SJSA1 (cell line): ENCODE measurements at regions not wholly inside any gene's neighbourhood (a gene's known extent, or its start where the extent isn't known, plus 50 kb on each side); places are given as distances from the start of the nearest gene placed in this dataset.

Experiments used
- DNase-seq, 2 experiments: peaks; one replicate each; pipeline ENCODE4 v3.0.0-alpha.2; 2015 to 2020; ENCODE audit warnings: low spot score in 2 of 2, low read depth in 1 of 2
- H3K27ac ChIP-seq: fragments of 250-450 bp; sonication (Bioruptor Pico); 2 replicates; pipeline ENCODE4 v1.5.1; 2020; ENCODE audit warnings: mild to moderate bottlenecking, moderate library complexity
- H3K27me3 ChIP-seq: fragments of 250-450 bp; sonication (Bioruptor Pico); replicated peaks from 2 replicates; pipeline ENCODE4 v1.5.1; 2020; ENCODE audit warnings: mild to moderate bottlenecking, moderate library complexity
- H3K36me3 ChIP-seq: fragments of 250-450 bp; sonication (Bioruptor Pico); 2 replicates; pipeline ENCODE4 v1.5.1; 2020; ENCODE audit warnings: mild to moderate bottlenecking
- H3K4me1 ChIP-seq: fragments of 250-450 bp; sonication (Bioruptor Pico); replicated peaks from 2 replicates; pipeline ENCODE4 v1.6.1; 2021; ENCODE audit warnings: mild to moderate bottlenecking
- H3K4me3 ChIP-seq: fragments of 250-450 bp; sonication (Bioruptor Pico); 2 replicates; pipeline ENCODE4 v1.5.1; 2020; ENCODE audit warnings: mild to moderate bottlenecking
- H3K9me3 ChIP-seq: fragments of 250-450 bp; sonication (Bioruptor Pico); replicated peaks from 2 replicates; pipeline ENCODE4 v1.5.1; 2020; ENCODE audit warnings: mild to moderate bottlenecking

DNA sequence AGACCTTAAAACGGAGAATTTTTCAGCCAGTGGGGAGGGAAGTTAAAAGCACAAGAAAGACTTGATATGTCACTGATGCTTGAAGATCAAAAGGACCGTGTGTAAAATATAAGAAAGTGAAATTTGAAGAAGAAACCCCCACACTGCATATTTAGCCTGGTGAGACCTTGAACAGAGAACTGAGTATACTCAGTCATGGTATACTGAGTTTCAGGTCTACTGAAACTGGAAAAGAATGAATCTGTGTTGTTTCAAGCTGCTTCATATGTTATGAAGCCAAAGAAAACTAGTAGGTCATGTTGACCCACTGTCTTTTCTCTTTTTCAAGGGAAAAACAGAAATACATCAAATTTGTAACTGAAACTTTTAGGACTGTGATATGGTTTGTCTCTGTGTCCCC is 443.8 kb upstream of the GJE1 start:
- H3K4me3 ChIP-seq = no peak overlapping the region
- no peaks in the 10 kb centered on the region for H3K9me3 ChIP-seq
- no peaks in the 10 kb centered on the region for H3K36me3 ChIP-seq

DNA sequence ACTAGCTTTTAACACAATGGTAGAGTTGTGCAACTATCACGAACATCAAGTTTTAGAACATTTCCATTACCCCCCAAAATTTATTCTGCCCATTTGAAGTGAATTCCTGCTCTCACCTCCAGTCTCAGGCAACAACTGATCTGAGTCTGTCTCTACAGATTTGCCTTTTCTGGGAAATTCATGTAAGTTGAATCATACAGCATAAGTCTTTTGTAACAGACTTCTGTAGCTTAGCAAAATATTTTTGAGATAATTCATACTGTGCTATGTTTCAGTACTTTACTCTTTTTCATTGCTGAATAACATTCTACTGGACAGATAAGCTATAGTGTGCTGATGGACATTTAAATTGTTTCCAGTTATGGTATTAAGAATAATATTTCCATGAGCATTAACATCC is 447.3 kb upstream of the GJE1 start:
- Histone ChIP-seq H3K27ac (no peak overlapping the region; the same call in 1 of the 2 replicates), H3K4me3 (no peak overlapping the region), H3K27me3 (no peaks in the 10 kb centered on the region), H3K9me3 (no peaks in the 10 kb centered on the region), H3K36me3 (no peaks in the 10 kb centered on the region), H3K4me1 (no peaks in the 10 kb centered on the region)
- DNase-seq = no peak

More for the DNA sequence above, 443.8 kb upstream of the GJE1 start:
- no peaks in the 10 kb centered on the region for H3K4me1 ChIP-seq
- no peaks in the 10 kb centered on the region for H3K27me3 ChIP-seq
- no peak for DNase-seq
- H3K27ac ChIP-seq = no peak overlapping the region

DNA sequence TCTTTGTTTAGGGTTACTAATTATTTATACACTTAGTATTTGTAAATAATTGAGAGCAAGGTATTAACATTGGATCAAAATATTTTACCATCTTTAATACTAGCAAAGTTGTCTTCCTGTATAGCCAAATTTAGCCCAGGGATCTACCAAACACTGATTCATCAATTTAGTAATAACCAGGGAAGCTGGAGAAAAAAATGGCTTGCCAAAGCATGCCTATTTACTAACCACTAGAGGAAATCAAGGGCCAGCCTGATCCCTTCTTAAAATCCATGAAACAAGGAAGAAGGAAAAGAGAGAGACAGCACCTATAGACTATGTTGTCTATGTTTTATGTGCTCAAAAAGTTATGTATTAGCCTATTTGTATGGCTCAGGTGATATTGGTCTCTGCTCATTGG is 450.3 kb upstream of the GJE1 start:
- no peaks in the 10 kb centered on the region for H3K9me3 ChIP-seq
- H3K4me1 ChIP-seq = no peaks in the 10 kb centered on the region
- H3K27me3 ChIP-seq = no peaks in the 10 kb centered on the region
- DNase-seq = no peak
- no peak overlapping the region for H3K27ac ChIP-seq
- no peak overlapping the region for H3K4me3 ChIP-seq
- no peaks in the 10 kb centered on the region for H3K36me3 ChIP-seq

DNA sequence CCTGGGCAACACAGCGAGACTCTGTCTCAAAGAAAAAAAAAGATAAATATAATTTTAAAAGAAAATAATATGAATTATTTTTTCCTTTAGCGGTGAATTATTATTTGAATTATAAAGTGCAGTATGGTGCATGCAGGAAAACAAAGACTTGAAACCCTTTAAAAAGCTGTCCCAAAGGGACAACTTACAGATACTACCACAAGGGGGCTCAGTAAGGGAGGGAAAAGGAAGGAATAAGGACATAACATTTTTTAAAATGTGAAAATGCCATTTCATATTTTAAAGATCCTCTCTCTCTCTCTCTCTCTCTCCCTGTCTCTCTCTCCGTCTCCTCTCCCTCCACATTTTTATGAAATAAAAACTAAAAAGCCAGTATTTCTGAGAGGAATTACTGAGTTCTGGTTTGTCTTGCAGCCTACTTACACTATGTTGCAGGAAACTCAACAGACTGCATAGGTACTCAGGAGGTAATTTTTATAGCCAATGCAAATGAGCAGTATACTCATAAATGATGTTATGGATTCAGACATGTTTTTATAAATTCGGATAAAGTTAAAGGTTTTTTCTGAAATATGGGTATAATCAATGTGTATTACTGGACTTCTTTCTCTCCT is 455.0 kb upstream of the GJE1 start:
- no peaks in the 10 kb centered on the region for H3K36me3 ChIP-seq
- H3K4me3 ChIP-seq = no peak overlapping the region
- DNase-seq = peak in 1 of 2 experiments; percentile 27

DNA sequence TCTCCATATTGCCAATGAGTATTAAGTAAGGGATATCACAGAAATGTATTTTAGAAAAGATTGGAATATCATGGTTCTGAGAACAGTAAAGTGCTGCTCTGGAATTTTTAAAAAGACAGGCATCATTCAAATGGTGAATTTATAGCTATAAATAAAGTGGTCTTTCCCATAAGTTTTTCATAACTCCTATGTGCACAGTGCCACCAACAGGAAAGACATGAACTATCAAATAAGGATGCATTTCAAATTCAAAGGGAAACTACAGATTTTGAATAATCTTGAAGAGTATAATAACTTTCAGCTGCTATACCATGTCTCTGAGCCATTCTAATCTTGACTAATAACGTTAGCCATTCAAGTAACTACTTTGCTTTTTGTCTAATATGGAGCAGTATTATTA is 456.8 kb upstream of the GJE1 start:
- Histone ChIP-seq H3K36me3 (no peaks in the 10 kb centered on the region), H3K4me3 (no peak overlapping the region), H3K4me1 (no peaks in the 10 kb centered on the region), H3K27ac (no peak overlapping the region), H3K9me3 (no peaks in the 10 kb centered on the region), H3K27me3 (no peaks in the 10 kb centered on the region)
- DNase-seq = no peak

More for the DNA sequence above, 455.0 kb upstream of the GJE1 start:
- Histone ChIP-seq H3K27ac (no peak overlapping the region), H3K27me3 (no peaks in the 10 kb centered on the region), H3K9me3 (no peaks in the 10 kb centered on the region), H3K4me1 (no peaks in the 10 kb centered on the region)

DNA sequence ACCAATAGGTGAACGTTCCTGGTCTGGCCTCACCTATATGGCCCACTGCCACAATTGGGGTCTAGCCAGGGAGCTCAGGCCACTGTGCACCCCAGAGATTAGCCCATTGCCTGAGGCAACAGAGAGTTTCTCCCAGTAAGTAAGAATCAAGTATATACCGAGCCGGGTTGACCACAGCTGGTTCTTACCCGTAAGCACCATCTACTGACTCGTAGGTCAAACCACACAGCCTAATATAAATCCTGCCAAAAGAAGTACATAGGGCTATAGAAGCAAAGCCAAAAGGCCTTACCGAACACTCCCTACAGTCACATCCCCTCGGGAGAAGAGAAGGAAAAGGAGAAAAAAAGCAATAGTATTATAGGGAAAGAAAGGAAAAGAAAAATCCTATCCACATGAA is 463.6 kb upstream of the GJE1 start:
- H3K27me3 ChIP-seq = no peaks in the 10 kb centered on the region
- H3K4me1 ChIP-seq = no peaks in the 10 kb centered on the region
- H3K9me3 ChIP-seq = no peaks in the 10 kb centered on the region
- no peak overlapping the region for H3K4me3 ChIP-seq
- no peak overlapping the region for H3K27ac ChIP-seq
- no peak for DNase-seq
- H3K36me3 ChIP-seq = no peaks in the 10 kb centered on the region

DNA sequence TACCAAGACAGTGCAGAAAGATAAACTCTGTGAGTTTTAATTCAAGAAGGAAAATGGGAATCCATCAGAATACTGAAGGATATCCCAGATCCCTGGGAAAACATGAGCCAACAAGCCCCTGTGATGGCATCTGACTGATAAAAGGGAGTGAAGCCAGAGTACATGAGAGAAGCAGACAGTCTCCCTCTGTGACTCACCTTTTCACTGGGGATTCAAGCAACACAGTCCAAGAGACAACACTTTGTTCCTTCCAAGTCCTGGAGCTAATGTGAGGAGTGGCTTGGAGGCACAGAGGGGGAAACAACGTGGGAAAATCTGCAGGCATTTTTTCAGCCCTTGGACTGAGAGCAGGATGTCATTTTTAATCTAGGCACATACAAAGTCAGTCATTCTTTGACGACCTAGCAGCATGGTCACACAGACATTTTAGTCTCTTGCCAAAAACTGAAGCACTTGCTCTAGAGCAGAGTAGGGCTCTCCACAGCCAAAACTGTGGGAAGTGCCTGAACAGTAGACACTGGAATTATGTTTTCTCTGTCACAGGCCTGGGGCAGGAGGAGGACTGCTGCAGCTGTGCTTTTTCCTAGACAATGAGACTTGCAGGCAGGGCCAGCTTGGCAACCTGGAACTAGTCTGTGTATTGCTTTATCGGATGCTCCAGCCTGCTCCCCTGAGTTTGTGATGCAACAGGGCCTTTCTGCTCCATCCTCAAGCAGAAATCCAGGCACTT is 465.0 kb upstream of the GJE1 start:
- no peaks in the 10 kb centered on the region for H3K27me3 ChIP-seq
- DNase-seq = no peak
- no peaks in the 10 kb centered on the region for H3K9me3 ChIP-seq
- no peaks in the 10 kb centered on the region for H3K36me3 ChIP-seq
- H3K27ac ChIP-seq = no peak overlapping the region
- no peaks in the 10 kb centered on the region for H3K4me1 ChIP-seq
- H3K4me3 ChIP-seq = no peak overlapping the region

DNA sequence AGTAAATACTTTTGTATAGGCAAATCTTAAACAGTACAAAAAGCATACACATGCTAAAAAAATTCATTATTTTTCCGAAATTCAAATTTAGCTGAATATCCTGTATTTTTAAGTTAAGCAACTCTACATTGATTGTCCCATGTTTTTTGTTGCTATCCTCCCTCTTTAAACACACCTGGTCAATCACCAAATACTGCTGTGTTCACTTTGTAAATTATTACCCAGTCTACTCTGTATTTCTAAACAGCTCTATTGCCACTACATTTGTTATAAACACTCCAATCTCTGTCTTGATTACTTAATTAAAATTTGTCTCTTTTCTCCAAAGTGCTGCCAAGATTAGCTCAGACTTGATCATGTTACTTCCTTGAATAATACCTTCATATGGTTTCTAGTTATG is 466.5 kb upstream of the GJE1 start:
- no peaks in the 10 kb centered on the region for H3K9me3 ChIP-seq
- H3K4me3 ChIP-seq = no peak overlapping the region
- no peaks in the 10 kb centered on the region for H3K4me1 ChIP-seq
- H3K36me3 ChIP-seq = no peaks in the 10 kb centered on the region
- no peak overlapping the region for H3K27ac ChIP-seq
- DNase-seq = no peak
- no peaks in the 10 kb centered on the region for H3K27me3 ChIP-seq

DNA sequence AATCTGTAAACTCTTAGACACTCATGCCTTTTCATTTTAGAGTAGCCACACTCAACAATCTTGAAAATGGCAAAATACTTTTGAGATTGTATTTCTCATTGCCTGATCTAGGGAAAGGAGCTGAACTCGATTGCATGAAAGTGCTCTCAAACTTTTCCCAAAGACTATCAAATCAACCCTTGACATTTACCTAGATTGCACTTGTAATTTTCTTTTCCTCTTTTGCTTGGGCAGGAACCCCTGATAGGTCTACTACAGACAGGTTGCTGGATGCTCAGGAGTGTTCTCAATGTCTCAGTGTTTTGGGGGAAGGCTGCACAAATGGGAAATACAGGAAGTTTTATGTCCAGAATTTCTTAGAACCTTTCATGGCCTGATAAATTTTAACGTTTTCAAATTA is 468.0 kb upstream of the GJE1 start:
- H3K9me3 ChIP-seq = no peaks in the 10 kb centered on the region
- H3K4me1 ChIP-seq = no peaks in the 10 kb centered on the region
- no peak for DNase-seq
- H3K27me3 ChIP-seq = no peaks in the 10 kb centered on the region
- H3K36me3 ChIP-seq = no peaks in the 10 kb centered on the region
- H3K27ac ChIP-seq = no peak overlapping the region
- H3K4me3 ChIP-seq = no peak overlapping the region

DNA sequence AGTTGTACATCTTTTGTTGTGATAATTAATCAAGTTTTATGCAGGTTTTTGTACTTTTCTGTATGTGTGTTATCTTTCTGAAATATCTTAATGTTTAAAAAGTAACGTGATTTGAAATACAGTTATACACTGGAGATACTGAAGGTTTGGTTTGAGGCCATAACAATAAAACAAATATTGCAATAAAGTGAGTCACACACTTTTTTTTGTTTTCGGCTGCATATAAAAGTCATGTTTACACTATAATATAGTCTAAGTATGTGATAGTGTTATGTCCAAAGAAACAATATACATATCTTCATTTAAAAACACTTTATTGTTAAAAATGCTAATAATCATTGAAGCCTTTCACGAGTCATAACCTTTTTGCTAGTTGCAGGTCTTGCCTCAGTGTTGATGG is 473.1 kb upstream of the GJE1 start:
- H3K27me3 ChIP-seq = no peaks in the 10 kb centered on the region
- no peaks in the 10 kb centered on the region for H3K4me1 ChIP-seq
- no peaks in the 10 kb centered on the region for H3K36me3 ChIP-seq
- no peak overlapping the region for H3K4me3 ChIP-seq
- DNase-seq = no peak
- no peaks in the 10 kb centered on the region for H3K9me3 ChIP-seq
- no peak overlapping the region for H3K27ac ChIP-seq

DNA sequence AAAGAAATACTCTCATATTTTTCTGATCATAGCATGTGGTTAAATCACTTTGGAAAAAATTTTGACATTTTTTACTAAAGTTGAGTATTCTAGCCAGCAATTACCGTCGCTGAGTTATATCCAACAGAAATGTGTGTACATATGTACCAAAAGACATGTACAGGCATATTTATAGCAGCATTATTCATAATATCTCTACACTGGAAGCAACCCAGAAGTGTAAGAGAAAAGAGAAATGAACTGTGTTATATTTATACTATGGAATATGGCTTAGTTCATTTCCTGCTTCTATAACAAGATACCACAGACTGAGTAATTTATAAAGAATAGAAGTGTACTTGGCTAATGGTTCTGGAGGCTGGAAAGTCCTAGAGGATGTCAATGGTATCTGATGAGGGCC is 474.0 kb upstream of the GJE1 start:
- no peaks in the 10 kb centered on the region for H3K9me3 ChIP-seq
- H3K27me3 ChIP-seq = no peaks in the 10 kb centered on the region
- no peaks in the 10 kb centered on the region for H3K4me1 ChIP-seq
- H3K27ac ChIP-seq = no peak overlapping the region
- no peaks in the 10 kb centered on the region for H3K36me3 ChIP-seq
- no peak for DNase-seq
- no peak overlapping the region for H3K4me3 ChIP-seq

DNA sequence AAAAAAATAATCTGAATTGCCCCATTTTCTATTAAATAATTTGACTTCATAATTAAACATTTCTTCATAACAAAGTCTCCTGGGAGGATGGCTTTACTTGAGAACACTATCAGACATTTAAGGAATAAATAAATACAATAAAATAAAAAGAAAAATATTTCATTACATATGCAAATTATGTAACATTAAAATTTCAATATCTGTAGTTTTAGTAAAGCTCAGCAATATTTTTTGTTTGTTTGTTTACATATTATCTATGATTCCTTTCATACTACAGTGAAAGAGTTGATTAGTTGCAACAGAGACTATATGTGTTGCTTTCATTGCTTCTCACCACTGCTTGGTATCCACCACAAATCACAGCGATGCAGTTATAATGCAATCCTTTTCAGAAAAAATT is 474.9 kb upstream of the GJE1 start:
- H3K27ac ChIP-seq = no peak overlapping the region
- no peak overlapping the region for H3K4me3 ChIP-seq
- no peaks in the 10 kb centered on the region for H3K36me3 ChIP-seq
- DNase-seq = no peak
- H3K9me3 ChIP-seq = no peaks in the 10 kb centered on the region
- no peaks in the 10 kb centered on the region for H3K27me3 ChIP-seq
- H3K4me1 ChIP-seq = no peaks in the 10 kb centered on the region

DNA sequence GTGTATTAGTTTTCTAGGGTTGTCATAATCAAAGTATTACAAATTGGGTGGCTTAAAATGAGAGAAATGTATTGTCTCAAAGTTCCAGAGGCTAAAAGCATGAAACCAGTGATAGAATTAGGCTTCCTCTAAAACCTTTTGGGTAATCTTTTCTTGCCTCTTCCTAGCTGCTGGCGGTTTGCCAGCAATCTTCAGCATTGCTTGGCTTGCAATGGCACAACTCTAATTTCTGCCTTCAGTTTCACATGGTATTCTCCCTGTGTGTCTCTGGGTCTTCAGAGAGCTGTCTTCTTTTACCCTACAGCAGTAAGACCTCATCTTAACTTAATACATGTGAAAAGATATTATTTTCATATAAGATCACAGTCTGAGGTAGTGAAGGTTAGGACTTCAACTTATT is 479.1 kb upstream of the GJE1 start:
- H3K4me3 ChIP-seq = no peak overlapping the region
- DNase-seq = no peak
- H3K4me1 ChIP-seq = no peaks in the 10 kb centered on the region

DNA sequence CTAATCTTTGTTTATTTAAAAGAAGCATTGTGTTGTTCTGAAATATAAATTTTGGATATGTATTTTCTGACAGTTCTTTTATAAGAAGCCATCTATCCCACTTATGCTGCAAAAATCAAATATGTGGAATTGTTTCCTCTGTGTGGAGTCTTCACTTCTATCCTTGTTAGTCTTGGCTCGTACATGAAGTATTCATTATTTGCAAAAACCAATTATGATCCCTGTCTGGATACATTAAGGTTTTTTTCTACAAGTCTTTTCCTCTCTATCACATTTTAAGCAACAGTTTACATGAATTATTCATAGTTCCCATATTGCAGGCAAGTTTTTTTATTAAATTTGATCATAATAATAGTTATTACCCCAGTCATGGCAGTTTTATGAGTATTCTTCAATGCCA is 490.8 kb upstream of the GJE1 start:
- H3K4me3 ChIP-seq = no peak overlapping the region

More for the DNA sequence above, 479.1 kb upstream of the GJE1 start:
- H3K27ac ChIP-seq = no peak overlapping the region
- no peaks in the 10 kb centered on the region for H3K36me3 ChIP-seq
- H3K9me3 ChIP-seq = no peaks in the 10 kb centered on the region
- H3K27me3 ChIP-seq = no peaks in the 10 kb centered on the region

DNA sequence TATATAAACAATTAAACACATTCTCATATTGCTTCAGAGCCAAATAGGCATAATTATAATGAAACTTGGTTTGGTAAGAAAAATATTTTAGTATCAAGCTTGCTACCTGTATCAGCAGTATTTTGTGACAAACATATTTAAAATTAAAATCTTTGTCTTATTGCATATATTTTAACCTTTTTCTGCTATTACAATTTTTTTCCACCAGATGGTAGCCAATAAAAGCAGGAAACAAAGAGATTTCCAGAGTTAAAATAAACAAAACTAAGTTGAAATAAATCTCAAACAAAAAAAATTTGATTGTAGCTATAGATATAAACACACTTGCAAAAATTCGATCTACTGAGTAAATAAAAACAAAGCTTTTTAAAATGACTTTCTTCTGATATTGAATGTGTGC is 491.3 kb upstream of the GJE1 start:
- Histone ChIP-seq H3K4me1 (no peaks in the 10 kb centered on the region), H3K27ac (no peak overlapping the region), H3K4me3 (no peak overlapping the region), H3K36me3 (no peaks in the 10 kb centered on the region), H3K27me3 (no peaks in the 10 kb centered on the region), H3K9me3 (no peaks in the 10 kb centered on the region)
- no peak for DNase-seq

More for the DNA sequence above, 490.8 kb upstream of the GJE1 start:
- no peak overlapping the region for H3K27ac ChIP-seq
- H3K36me3 ChIP-seq = no peaks in the 10 kb centered on the region
- no peak for DNase-seq
- no peaks in the 10 kb centered on the region for H3K27me3 ChIP-seq
- no peaks in the 10 kb centered on the region for H3K4me1 ChIP-seq
- no peaks in the 10 kb centered on the region for H3K9me3 ChIP-seq
